ENCODE measurements at regions not wholly inside any gene's neighbourhood (a gene's known extent, or its start where the extent isn't known, plus 50 kb on each side); places are given as distances from the start of the nearest gene placed in this dataset.
"Not testable (repeated sequence)": the region's sequence is repeated elsewhere in the genome, so short reads cannot be mapped to it uniquely, and the experiment has no call there.

GRCh38 chr2:210950434-210951060 is 394.1 kb downstream of the CPS1 start:
- TF ChIP-seq CTCF (IDR thresholded peaks at IDR 0.05 in 2 of 3, conservative IDR thresholded peaks at IDR 0.05 in 1 of 3; ENCODE audit: borderline replicate concordance in 1 of 3, insufficient read depth in 1 of 3, low read depth in 2 of 3, low read length in 2 of 3); EZH2 (IDR thresholded peaks at IDR 0.05); CEBPB (IDR thresholded peaks at IDR 0.05; ENCODE audit: low read depth); POLR2A (IDR thresholded peaks at IDR 0.05; ENCODE audit: borderline replicate concordance, extremely low read depth, insufficient read depth, insufficient read length); YY1 (IDR thresholded peaks at IDR 0.05; ENCODE audit: extremely low read depth, insufficient replicate concordance, low read depth, low read length); MAX (IDR thresholded peaks at IDR 0.05): not testable (repeated sequence)

Measured in HCT116 (cell line).